Fibroblast of pulmonary artery (primary cell): ENCODE measurements at regions not wholly inside any gene's neighbourhood (a gene's known extent, or its start where the extent isn't known, plus 50 kb on each side); places are given as distances from the start of the nearest gene placed in this dataset.

Experiments
- DNase-seq: peaks from one replicate; pipeline ENCODE4 v3.0.0-alpha.2; 2010; ENCODE audit warnings: low read depth
- H3K4me3 ChIP-seq: replicated peaks from 2 replicates; pipeline ENCODE4 v1.5.1; 2011; ENCODE audit warnings: low read depth, mild to moderate bottlenecking, control low read depth, low read length, moderate library complexity
- TF ChIP-seq, protein P1 (sequence below): IDR thresholded peaks from 2 replicates; pipeline ENCODE4 v1.5.1; 2011; ENCODE audit warnings: mild to moderate bottlenecking, control low read depth, low read length, inconsistent platforms; ENCODE audit errors: missing control alignments

DNA sequence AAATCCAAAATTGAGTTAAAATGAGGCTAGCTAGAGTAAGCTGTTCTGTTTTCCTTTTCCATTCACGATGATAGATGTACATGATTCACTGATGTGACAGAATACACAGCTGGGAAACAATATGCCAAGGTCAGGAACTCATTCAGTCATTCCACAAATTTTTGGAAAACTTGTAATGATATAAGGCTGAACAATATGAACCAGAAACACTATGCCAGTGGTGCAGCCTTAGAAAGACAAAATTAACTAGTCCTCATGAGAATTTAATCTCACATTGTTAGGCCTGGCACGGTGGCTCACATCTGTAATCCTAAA, 50.0 kb upstream of the NDST3 start:
- DNase-seq: no peak
- no peak overlapping the region for H3K4me3 ChIP-seq
- TF ChIP-seq, protein P1, sequence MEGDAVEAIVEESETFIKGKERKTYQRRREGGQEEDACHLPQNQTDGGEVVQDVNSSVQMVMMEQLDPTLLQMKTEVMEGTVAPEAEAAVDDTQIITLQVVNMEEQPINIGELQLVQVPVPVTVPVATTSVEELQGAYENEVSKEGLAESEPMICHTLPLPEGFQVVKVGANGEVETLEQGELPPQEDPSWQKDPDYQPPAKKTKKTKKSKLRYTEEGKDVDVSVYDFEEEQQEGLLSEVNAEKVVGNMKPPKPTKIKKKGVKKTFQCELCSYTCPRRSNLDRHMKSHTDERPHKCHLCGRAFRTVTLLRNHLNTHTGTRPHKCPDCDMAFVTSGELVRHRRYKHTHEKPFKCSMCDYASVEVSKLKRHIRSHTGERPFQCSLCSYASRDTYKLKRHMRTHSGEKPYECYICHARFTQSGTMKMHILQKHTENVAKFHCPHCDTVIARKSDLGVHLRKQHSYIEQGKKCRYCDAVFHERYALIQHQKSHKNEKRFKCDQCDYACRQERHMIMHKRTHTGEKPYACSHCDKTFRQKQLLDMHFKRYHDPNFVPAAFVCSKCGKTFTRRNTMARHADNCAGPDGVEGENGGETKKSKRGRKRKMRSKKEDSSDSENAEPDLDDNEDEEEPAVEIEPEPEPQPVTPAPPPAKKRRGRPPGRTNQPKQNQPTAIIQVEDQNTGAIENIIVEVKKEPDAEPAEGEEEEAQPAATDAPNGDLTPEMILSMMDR: no peak
